ENCODE measurements at regions not wholly inside any gene's neighbourhood (a gene's known extent, or its start where the extent isn't known, plus 50 kb on each side); places are given as distances from the start of the nearest gene placed in this dataset.

- Histone ChIP-seq H3K4me2 (ENCODE audit: insufficient read depth, insufficient read length, low read length) (peak overlapping the region; percentile 38), H4K8ac (replicated peaks; ENCODE audit: insufficient read length, low read depth, low read length) (no peak overlapping the region)
- peak overlapping the region; percentile 43 to 58; a peak in 3 of 5 replicates for H3K4me3 Mint-ChIP-seq
Measured at GRCh38 chr3:193944518-193944884, 191.4 kb upstream of the HES1 start.

More at GRCh38 chr3:193944518-193944884, 191.4 kb upstream of the HES1 start:
- H3K4me1 Mint-ChIP-seq: peaks cover 56 to 65% of the 10 kb centered on the region in 2 experiments
- peaks cover 3% of the 10 kb centered on the region for H3K23me2 ChIP-seq (ENCODE audit: insufficient read length, low read depth, low read length, poor library complexity, severe bottlenecking)
- H3K9me3 ChIP-seq (ENCODE audit: control insufficient read depth, low read depth, low read length): no peaks in the 10 kb centered on the region
- no peak overlapping the region for H3K14ac ChIP-seq (ENCODE audit: insufficient read depth, low read length)
- no peak overlapping the region for H3K23ac ChIP-seq (ENCODE audit: insufficient read length, low read depth, low read length)
- H3K9me3 Mint-ChIP-seq: no peaks in the 10 kb centered on the region
- TF ChIP-seq, protein P1, sequence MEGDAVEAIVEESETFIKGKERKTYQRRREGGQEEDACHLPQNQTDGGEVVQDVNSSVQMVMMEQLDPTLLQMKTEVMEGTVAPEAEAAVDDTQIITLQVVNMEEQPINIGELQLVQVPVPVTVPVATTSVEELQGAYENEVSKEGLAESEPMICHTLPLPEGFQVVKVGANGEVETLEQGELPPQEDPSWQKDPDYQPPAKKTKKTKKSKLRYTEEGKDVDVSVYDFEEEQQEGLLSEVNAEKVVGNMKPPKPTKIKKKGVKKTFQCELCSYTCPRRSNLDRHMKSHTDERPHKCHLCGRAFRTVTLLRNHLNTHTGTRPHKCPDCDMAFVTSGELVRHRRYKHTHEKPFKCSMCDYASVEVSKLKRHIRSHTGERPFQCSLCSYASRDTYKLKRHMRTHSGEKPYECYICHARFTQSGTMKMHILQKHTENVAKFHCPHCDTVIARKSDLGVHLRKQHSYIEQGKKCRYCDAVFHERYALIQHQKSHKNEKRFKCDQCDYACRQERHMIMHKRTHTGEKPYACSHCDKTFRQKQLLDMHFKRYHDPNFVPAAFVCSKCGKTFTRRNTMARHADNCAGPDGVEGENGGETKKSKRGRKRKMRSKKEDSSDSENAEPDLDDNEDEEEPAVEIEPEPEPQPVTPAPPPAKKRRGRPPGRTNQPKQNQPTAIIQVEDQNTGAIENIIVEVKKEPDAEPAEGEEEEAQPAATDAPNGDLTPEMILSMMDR (conservative IDR thresholded peaks at IDR 0.05): no peak
- no peak overlapping the region for H4K5ac ChIP-seq (ENCODE audit: insufficient read length, low read depth, low read length)
- no peak overlapping the region for H3K9ac ChIP-seq (ENCODE audit: extremely low read depth, insufficient read length, low read length)
- peaks cover 28% of the 10 kb centered on the region for H3K4me1 ChIP-seq (ENCODE audit: insufficient read depth, low read length)
- H4K91ac ChIP-seq (ENCODE audit: insufficient read length, low read depth, low read length): no peak overlapping the region
- no peak overlapping the region for H3K4ac ChIP-seq (ENCODE audit: low read depth, low read length)
- H3K36me3 Mint-ChIP-seq (ENCODE audit: insufficient read depth in 1 of 3, low read depth in 3 of 3): no peaks in the 10 kb centered on the region
- H2BK12ac ChIP-seq (ENCODE audit: insufficient read length, low read depth, low read length): no peak overlapping the region
- no peak overlapping the region for H3K27ac ChIP-seq (ENCODE audit: insufficient read length, low read depth, low read length)
- H3K27ac Mint-ChIP-seq: peak overlapping the region in 2 of 3 experiments; percentile 3 to 61; a peak in 3 of 7 replicates
- no peaks in the 10 kb centered on the region for H3K79me2 ChIP-seq (ENCODE audit: insufficient read depth, low read length)
- H2BK120ac ChIP-seq (ENCODE audit: low read depth, low read length, poor library complexity, severe bottlenecking): no peak overlapping the region
- no peaks in the 10 kb centered on the region for H4K20me1 ChIP-seq (ENCODE audit: control insufficient read depth, insufficient read depth, insufficient read length)
- H2BK15ac ChIP-seq (ENCODE audit: low read depth, low read length): no peak overlapping the region
- H3K27me3 ChIP-seq (ENCODE audit: insufficient read depth, low read length): peaks cover 5% of the 10 kb centered on the region
- H3K56ac ChIP-seq (ENCODE audit: insufficient read length, low read depth, low read length): no peak overlapping the region
- no peaks in the 10 kb centered on the region for H3K79me1 ChIP-seq (ENCODE audit: insufficient read depth, low read depth, low read length, poor library complexity, severe bottlenecking)
- H3K27me3 Mint-ChIP-seq (ENCODE audit: low read depth): peaks cover 63% of the 10 kb centered on the region
- WGBS (ENCODE audit: extremely low coverage, insufficient read length, low lambda C conversion rate): no CpG with 5 or more reads among the region's 7 CpGs
- H2BK5ac ChIP-seq (ENCODE audit: insufficient read length, low read length): no peak overlapping the region
- no peak overlapping the region for H3K18ac ChIP-seq (ENCODE audit: insufficient read length, low read depth, low read length)
- H2AFZ ChIP-seq (ENCODE audit: low read length): no peak overlapping the region
- no peak overlapping the region for H3T11ph ChIP-seq (ENCODE audit: low read length)
- no peak overlapping the region for H2BK20ac ChIP-seq (ENCODE audit: low read depth, low read length, poor library complexity, severe bottlenecking)
- peak; percentile 45 for DNase-seq
- H2AK5ac ChIP-seq (ENCODE audit: insufficient read length, low read length): no peak overlapping the region

Data from H9 (cell line).